ENCODE measurements at regions not wholly inside any gene's neighbourhood (a gene's known extent, or its start where the extent isn't known, plus 50 kb on each side); places are given as distances from the start of the nearest gene placed in this dataset.

GRCh38 chr5:123671711-123672456 is 159.9 kb downstream of the CSNK1G3 start:
- ChIA-PET CTCF (interaction anchor here (0.6 to 1.2 kb wide), 2 partner anchors 8 to 157 kb away, joined by 3 to 6 read pairs; no protein-coding TSS in a partner anchor), POLR2A (no interaction called here)
- H3K27me3 Mint-ChIP-seq, result no peaks in the 10 kb centered on the region
- H3K36me3 Mint-ChIP-seq (ENCODE audit: low read depth), result no peaks in the 10 kb centered on the region
- no peaks in the 10 kb centered on the region for H3K4me1 Mint-ChIP-seq
- no peak for DNase-seq
- no peak overlapping the region for H3K27ac Mint-ChIP-seq
- H3K4me3 Mint-ChIP-seq, result no peak overlapping the region
- no peaks in the 10 kb centered on the region for H3K9me3 Mint-ChIP-seq

GRCh38 chr5:123671042-123671441 is 159.1 kb downstream of the CSNK1G3 start:
- H3K4me3 Mint-ChIP-seq, result no peak overlapping the region
- no peaks in the 10 kb centered on the region for H3K36me3 Mint-ChIP-seq (ENCODE audit: low read depth)
- H3K27me3 Mint-ChIP-seq, result no peaks in the 10 kb centered on the region
- ChIA-PET CTCF (interaction anchor here (0.6 to 1.2 kb wide), 3 partner anchors 9 to 156 kb away, joined by 3 to 6 read pairs (median 4); no protein-coding TSS in a partner anchor), POLR2A (no interaction called here)
- no peaks in the 10 kb centered on the region for H3K4me1 Mint-ChIP-seq
- peak; percentile 56 for DNase-seq
- H3K27ac Mint-ChIP-seq, result no peak overlapping the region
- no peaks in the 10 kb centered on the region for H3K9me3 Mint-ChIP-seq
